ENCODE measurements at regions not wholly inside any gene's neighbourhood (a gene's known extent, or its start where the extent isn't known, plus 50 kb on each side); places are given as distances from the start of the nearest gene placed in this dataset.

DNA sequence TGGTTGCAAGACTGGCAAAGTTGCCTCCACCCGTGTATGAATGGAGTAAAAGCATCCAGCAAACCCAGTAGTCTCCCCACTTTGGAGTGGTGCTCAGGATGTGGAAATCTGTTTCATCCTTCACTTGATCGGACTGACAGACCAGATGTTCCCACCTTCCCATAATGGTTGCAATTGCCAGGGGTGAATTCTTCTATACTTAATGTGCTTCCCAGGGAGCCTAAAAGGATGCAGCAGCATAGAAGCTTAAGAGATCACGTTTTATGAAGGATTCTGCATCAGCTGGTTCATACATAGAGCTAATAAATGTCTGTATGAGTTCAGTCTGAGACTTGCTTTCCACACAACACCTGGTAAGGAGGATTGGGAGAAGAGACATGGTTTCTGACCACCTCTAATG lies 198.8 kb upstream of the S1PR3 start:
- DNase-seq (ENCODE audit: low read depth) = no peak

DNA sequence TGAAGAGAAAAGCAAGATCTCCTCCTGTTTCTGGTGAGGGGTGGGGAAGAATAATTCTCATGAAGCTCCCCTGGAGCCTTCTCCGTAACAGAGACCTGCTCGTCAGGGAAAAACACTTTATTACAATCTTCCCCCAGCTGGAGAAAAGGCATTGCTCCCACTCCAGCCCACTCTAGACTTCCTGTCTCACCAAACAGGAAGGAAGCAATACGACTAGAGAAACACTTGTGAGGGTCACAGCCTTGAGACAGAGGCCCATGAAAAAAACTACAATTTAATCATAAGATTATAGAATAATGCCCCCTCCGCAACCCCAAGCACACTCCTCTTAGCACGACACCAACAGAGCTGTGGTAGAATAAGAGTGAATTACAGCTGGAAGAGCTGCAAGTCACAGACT lies 197.2 kb upstream of the S1PR3 start:
- DNase-seq (ENCODE audit: low read depth) = no peak

DNA sequence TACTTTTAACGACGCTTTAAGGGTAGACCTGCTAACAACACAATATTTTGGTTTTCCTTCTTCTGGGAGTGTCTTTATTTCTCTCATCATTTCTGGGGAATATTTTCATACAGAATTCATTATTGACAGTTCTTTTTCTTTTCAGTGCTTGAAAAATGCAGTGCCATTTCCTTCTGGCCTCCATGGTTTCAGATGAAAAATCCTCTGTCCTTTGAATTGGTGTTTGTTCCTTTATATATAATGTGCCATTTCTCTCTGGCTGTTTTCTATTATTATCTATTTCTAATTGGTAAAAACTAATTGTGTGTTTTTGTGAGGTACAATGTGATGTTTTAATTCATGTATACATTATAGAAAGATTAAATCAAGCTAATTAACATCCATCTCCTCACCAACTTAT lies 194.3 kb upstream of the S1PR3 start:
- no peak for DNase-seq (ENCODE audit: low read depth)

DNA sequence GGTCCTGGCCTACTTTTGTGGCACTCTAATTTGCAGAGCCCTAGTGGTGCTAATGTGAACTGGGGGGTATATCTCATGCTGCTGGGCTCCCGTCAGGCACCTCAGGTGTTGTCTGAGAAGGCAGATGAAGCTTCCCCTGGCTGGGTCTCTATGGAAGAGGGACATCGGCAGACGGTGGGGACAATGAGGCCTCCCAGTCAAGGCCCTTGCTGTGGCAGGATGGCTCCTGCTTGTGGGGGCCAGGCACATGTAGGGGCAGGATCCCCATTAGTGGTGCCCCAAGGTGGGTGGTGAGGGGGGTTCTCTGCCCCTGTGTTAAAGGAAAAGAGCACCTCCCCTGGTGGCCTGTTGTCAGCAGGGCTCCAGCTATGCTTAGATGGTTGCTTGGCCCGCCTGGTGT lies 192.8 kb upstream of the S1PR3 start:
- DNase-seq (ENCODE audit: low read depth) = no peak

DNA sequence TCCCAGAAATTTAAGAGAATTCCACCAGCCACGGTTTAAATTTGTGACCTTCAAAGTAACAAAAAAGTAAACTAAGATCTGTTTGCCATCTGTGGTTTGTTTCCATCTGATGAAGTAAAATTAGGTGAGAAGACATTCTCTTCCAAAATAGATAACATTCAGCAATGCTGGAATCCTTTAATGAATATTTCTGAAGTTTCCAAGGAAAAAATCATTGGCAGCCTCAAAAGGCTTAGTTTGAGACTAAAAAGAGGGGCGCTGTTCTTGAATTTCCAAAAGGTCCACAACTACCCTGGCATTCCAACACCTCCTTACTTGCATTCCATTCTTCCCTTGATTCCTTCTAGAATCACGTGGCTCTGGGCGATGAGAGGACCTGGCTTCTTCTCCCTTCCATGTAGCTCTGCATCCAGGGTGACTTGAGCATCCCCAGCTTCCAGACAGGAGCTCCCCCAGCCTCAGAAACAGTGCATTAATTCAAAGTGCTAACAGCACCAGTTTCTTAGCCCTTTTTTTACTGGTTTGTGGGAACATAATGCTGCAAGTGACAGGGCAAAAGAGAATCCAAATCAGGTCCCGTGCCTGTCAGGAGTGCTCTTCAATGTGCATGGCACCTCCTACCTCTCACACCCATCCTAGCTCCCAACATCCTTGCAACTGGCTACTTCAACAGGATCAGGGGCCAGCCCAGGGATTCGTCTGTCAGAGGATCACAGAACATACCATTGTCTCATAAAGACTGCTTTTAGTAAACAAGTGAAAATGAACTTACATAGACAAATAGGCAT lies 191.5 kb upstream of the S1PR3 start:
- no peak for DNase-seq (ENCODE audit: low read depth)

DNA sequence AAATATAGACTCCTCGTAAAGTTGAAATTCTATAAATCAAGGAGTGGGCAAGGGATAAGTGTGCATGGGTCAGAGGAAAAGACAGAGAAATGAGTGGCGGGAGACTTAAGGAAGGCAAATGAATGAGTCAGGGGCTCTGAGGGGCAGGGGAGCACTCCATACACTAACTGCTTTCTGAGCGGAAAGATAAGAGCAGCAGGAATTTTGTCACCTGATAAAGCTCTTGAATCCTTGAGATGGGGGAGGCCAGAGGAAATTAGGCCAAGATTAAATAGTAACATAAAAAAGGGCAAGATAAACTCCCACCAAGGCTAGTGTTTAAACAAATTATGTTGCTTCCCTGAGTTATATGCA lies 191.0 kb upstream of the S1PR3 start:
- no peak for DNase-seq (ENCODE audit: low read depth)

DNA sequence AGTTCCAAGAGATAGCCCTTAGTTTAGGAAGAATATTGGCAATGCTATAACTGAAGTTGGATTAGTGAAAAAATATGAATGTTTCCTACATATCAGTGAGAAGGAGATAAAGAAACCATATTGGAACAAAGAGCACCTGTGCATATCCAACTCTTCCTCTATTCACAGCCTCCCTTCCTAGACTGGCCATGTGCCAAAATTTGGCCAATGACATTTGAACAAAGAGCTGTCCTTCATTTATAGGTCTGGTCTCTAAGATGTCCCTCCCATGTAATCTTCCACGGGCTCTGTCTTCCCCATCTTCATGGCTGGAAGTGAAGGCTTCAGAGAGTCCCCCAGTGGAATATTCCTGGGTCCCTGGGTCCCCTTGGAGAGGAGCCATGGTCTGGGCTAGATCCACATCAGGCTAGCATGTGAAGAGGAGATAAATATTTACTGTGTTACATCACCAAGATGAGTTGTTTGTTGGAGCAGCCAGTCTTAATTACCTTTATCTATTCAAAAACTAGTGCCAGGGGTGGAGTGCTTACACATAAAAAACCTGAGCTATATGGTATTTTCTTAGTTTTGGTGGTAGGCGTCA lies 190.0 kb upstream of the S1PR3 start:
- DNase-seq (ENCODE audit: low read depth) = no peak

DNA sequence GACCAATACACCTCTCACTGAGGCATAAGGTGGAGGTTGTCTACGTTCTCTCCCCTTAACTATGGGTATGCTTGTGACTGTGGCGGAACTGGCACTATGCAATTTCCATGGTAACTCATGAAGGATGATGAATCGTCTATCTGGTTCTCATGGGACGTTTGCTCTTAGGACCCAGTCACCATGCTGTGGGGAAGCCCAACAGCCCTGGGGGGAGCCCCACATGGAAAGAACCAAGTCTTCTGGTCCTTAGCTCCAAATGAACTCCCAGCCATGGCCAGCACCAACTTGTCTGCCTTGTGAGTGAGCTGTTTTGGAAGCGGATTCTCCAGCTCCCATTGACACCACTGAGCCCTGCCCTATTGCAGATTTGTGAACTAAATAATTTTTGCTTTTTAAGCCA lies 188.7 kb upstream of the S1PR3 start:
- DNase-seq (ENCODE audit: low read depth) = no peak

DNA sequence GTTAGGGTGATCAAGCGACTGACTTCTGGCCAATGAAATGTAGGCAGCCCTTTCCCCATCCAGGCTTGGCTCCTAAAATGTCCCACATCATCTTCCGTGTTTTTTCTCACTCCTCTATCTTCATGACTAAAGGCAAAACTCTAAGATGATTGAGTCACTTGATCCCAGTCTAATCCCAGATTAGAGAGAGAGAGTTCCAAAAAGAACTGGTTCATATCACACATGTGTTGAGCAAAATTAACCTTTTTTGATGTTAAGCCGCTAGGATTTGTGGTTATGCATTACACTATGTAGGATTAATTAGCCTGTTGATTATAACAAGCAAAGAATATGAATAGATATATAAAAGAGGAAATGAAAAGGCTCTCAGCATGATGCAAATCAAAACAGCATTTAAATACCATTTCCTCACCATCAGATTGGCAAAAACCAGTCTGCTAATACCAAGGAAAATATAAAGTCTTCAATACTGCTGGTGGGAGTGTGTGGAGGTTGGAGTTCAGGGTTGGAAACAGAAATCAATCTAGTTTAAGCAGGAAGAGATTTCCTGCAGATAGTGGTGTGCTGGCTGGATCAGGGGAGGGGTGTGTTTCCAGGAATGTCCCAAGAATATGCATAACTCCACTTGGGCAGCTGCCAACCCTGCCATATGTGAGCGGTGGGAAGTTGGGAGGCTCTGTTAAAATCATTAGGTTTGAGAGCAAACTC lies 187.6 kb upstream of the S1PR3 start:
- DNase-seq (ENCODE audit: low read depth) = no peak

DNA sequence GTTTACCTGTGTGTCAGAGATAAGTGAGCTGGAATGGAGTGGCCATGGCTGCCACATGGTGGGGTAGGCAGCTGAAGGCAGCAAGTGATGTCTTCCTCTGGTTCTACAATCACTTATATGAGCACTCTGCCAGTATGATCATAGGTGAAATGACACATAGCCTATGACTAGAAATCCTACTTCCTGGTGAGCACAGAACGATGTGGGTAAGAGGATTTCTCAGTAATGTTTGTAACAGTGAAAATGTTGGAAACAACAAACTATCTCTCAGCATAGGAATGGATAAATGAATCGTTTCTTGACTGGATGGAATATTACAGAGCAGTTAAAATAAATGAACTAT lies 187.0 kb upstream of the S1PR3 start:
- DNase-seq (ENCODE audit: low read depth) = peak; percentile 57

DNA sequence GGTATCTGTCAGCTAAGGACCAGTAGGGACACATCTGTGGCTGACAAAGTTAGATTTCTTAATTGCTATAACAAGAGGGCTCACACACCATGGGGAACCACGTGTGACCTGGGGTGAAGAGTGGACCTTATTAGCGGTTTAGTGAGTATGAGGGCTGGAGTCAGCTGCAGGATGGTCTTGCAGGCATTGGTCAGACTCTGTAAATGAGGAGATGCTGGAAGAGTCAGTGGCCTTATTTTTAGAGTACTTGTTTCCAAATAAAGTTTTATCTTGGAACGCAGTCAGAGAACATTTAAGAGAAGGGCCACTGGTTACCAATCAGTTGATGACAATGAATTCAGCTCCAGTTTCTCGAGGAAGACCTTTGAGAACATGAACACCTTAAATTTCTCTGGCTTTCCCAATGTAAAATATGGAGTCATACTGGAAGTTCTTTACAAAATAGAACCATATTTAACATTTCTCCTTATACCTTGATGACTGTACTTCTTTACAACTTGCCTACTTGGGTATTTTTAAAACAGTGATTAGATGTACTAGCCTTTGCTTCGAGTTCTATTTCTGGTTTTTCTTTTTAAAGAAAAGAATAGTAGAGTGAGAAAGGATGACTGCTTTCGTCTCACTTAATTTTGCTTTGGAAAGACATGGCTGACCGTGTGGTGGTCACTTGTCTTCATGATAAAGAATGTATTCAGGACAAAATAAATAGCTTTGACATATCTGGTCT lies 185.9 kb upstream of the S1PR3 start:
- no peak for DNase-seq (ENCODE audit: low read depth)

DNA sequence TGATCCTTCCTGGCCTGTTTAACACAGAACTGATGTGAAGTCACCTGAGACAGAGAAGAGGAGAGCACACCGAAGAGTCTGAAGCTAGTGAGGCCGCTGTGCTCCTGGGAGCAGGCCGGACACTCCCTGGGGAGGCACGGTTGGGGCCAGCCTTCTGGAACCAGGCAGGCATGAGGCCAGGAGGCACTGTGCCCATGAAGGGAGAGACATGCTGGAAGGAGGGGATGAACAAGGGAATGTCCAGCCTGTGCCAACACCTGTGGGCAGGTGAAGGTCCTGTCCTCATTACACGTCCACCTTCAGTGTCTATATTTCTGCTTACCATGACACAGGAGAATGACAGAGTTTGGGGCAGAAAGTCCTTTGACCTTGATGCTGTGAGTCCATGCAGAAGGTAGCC lies 183.8 kb upstream of the S1PR3 start:
- no peak for DNase-seq (ENCODE audit: low read depth)

DNA sequence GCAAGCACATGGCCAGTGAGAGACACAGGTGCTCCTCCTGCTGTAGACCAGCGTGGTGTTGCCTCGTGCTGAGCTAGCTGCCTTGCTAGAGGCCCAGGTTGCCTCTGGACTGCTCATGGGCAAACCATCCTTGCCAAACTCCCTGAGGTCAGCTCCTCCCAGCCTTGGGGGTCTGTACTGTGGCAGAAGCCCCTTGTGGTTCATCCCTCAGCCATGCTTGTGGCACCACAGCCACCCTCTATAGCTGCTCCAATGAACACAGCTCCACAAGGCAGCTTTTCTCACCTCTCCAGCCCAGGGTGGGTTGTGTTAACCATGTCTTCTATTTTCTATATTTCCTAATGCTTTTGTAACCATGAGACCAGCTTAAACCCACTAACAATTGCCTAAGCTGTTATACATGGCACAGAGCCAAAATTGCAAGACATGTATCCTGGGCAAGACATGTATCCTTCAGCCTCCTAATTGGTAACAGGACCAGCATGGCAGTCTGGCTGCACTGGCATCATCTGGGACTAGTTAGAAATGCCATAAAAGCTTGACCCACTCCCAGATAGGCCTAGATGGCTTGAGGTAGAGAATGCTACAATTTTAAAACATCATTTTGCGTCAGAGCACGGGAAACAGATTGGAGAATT lies 183.1 kb upstream of the S1PR3 start:
- no peak for DNase-seq (ENCODE audit: low read depth)

DNA sequence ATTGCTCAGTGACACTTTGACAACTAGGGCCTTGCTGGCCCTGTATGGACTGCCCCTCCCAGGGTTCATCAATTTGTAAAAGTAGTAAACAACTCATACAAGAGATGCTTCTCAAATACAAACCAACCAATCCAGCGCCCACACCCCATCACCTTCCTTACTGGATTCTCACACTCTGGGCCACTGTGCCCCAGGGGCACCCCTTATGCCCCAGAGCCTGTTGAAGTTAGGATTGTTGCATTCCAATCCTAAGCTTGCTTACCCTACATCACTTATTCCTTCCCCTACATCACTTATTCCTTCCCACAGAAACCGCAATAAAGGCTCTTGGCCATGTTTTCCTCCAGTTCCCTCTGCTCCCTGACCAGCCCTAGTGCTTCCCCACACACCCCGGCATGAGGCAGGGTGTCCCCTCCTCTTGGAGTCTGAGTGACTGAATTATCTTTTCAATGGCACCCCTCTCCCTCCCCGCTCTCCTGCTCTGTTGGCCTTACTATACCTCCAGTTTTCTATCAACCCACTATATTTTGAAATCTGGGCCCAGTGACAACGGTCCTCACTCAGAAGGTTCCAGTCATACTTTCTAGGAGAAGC lies 182.4 kb upstream of the S1PR3 start:
- no peak for DNase-seq (ENCODE audit: low read depth)

DNA sequence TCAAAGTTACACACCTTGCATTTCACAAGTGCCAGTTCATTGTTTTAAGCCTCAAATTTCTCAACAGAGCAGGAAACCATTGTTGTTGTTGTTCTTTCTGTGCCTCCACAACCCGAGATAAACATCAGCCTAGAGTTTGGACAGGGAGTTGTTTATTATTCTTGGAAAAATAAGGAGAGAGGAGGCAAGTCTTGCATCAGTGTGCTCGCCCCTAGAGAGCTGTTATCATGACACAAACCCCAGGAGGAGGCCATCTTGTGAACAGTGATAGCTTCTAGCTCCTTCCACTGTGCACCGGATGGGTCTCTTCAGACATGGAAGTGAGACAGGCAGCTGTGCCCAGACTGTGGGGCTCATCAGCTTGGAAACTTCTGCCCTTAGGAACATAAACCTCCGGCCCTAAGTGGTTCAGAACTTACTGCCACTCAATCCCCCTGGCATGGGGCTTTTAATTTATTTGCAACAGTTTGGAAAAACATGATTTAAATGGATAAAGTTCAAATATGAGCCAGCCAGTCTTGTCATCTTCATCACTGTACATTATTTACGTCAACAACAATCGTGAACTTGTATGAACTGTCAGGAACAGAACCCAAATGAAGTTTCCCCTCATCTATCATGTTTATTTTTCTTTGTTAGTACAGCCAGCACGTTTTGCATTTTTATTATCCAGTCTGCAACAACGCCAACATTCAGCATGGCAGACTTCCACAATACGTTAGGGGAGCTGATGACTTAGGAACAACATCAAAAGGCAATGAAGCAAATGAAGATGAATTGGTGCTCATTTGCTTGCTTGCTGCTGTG lies 181.7 kb upstream of the S1PR3 start:
- no peak for DNase-seq (ENCODE audit: low read depth)

DNA sequence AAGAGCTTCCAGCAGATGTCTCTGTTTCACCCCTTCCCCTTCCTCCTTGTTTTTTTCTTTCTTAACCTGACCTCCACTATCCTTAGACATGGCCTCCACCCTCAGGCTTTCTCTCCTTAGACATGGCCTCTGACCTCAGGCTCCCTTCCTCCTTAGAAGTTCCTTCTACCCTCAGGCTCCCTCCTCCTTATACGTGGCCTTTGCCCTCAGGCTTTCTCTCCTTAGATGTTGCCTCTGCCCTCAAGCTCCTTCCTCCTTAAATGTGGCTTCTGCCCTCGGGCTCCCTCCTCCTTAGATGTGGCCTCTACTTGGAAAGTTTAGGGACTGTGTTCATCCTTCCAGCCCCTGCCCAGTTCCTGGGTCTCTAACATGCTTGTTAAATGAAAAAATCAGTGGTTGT lies 180.4 kb upstream of the S1PR3 start:
- no peak for DNase-seq (ENCODE audit: low read depth)

DNA sequence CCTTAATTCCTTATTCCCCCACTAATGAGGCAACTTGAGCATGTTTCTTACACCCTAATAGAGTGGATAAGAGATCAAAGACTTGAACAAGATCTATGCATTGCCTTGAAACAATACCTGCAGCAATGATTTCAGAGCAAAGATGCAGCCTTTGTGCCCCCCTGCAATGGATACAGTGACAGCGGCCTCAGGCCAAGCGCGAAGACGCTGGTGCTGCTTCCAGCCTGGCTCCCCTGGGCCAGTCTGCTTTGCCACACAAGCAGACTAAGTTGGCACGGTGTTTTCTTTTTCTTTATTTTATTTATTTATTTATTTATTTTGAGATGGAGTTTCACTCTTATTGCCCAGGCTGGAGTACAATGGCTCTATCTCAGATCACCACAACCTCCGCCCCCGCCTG lies 179.8 kb upstream of the S1PR3 start:
- DNase-seq (ENCODE audit: low read depth) = no peak

DNA sequence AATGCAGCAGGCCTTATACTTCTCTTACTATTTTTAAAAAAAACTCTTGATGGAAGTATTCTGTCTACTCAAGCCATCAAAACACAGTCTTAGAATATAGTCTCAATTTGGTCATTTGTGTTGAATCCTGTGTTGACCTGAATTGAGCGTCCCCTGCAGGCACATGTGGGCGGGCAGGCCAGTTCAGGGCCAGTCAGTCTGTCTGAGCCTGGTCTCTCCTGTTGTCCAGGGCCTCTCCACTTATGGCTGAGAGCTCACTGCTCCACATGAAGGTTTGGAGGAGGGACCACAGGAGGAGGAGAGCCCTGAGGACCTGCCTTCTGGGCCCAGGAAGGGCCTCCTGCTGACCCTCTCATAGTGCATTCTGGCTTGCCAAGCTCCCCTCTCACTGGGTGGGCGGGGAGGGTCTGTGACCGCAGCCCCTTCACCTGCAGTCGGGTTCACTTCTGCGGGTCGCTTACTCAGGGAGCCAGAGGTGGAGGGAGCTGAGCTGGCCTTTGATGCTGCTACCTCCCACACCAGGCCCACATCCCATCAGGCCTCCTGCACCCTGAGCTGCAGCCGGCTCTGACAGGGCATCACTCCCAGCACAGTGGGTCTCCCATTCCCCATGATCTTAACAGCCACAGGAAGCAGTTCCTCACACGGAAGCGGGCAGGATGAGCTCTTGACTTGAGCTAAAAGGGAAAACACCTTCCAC lies 178.2 kb upstream of the S1PR3 start:
- DNase-seq (ENCODE audit: low read depth) = no peak

DNA sequence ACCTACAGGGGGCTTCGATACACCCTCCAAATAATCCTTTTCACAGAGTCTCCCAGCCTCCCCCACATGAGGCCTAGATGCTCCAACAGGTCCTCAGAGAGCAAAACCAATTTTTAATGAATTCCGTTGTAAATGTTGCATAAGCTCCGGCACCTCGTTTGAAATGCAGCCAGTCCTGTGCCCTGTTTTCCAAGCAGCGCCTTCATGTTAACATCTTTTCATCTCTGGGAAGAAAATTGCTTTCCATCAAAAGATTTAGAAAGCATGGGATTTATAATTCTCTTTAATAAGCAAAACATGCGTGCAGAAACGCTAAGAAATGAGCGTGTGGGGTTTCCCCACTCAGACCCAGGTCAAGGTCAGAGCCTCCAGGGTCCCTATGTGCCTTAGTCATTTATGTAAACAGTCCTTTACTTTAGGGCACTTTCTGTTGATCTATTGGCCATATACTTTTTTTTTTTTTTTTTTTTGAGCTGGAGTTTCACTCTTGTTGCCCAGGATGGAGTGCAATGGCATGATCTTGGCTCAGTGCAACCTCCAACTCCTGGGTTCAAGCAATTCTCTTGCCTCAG lies 177.5 kb upstream of the S1PR3 start:
- no peak for DNase-seq (ENCODE audit: low read depth)

DNA sequence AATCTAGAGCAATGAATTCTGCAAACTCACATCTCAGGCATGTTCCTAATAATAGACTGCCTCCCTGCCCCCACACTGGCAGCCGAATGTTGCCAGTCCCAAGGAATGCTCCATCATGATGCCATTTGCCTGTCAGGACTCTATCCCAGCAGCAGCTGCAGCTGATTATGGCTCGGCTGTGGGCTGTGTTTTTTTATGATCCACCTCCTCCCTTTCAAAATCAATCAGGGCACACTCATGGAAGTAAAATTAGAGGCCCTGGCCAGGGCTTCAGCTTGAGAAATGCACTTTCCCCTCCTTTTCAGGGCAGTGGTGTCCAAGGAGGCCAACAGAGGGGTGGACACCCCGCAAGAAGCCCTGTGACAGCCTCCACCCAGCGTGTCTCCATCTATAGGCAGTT lies 176.7 kb upstream of the S1PR3 start:
- DNase-seq (ENCODE audit: low read depth) = no peak
